ENCODE measurements at regions not wholly inside any gene's neighbourhood (a gene's known extent, or its start where the extent isn't known, plus 50 kb on each side); places are given as distances from the start of the nearest gene placed in this dataset.

DNA sequence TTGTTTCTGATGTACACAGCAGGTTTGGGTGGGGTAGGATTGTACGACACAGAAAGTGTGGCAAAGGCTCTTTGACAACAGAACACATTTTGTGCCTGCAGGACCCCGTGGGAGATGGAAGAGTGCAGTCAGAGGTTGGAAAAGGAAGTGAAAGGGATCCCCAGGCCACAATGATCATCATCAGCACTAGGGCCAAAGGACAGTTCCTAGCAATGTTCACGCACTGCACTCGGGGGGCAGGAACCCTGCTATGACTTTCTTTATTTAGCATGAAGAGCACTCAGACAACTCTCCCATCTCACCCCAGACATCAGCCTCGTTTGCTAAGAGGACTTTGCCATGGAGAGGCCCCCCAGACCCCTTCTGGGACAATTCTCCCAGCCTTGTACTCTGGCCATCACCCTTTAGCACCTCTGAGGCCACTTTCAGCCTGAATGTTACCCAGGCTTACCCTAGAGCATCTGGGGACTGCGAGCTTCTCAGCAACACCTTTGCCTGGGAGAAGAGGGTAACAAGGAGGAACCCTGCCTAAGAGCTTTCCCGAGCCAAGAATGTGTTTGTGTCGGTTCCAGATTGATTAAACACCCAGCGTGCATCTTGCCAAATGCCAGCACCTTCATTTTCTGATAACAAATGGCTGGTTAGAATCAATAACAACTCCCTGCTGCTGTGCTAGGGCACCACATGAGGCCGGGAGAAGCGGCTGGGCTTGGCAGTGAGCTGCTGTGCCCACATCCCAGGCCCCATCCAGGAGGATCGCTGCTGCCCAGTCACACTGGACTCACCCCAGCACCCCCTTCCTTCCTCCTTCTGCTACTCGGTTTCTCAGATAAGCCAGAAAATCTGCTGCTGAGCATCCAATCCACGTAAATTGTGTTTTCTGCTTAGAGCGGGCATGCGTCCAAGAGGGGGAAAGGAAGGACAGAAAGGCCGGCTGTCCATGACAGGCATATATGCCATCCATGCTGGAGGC lies 633.1 kb downstream of the AJAP1 start (continued):
- no peak for TF ChIP-seq NANOG (IDR thresholded peaks at IDR 0.05; ENCODE audit: borderline replicate concordance)

DNA sequence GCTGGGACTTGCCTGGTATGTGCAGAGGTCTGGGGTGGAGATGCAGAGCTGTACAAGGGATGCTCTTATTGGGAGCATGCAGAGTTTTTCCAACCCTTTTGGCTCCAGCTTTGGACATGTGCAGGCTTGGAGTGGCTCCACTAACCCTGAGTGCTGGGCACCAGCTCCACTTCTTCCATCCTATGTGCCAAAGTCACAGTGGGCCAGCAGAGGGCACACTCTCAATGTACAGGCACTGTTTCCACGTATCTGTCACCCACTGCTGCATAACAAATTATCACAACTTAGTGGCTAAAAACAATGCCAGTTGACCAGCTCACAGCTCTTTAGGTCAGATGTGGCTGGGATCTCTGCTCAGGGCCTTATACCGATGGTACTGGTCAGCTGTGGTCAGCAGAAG lies 631.8 kb downstream of the AJAP1 start:
- H3K36me3 ChIP-seq (ENCODE audit: insufficient read depth) = peaks cover 8% of the 10 kb centered on the region; the same call in 1 of the 2 replicates
- H3K9me2 ChIP-seq (ENCODE audit: insufficient read depth) = no peaks in the 10 kb centered on the region
- peaks cover 40% of the 10 kb centered on the region for H3K9me3 Mint-ChIP-seq
- H3F3A ChIP-seq (replicated peaks; ENCODE audit: low read depth) = no peaks in the 10 kb centered on the region
- DNase-seq (ENCODE audit: low spot score) (peak; percentile 1), ATAC-seq (no peak)
- H3K27me3 ChIP-seq (ENCODE audit: insufficient read depth) = no peaks in the 10 kb centered on the region
- H3K4me1 ChIP-seq (ENCODE audit: insufficient read depth) = no peaks in the 10 kb centered on the region
- H3K4me3 ChIP-seq = no peak overlapping the region
- H3K27me3 Mint-ChIP-seq (ENCODE audit: insufficient read depth, low read depth, poor library complexity) = peaks cover 8% of the 10 kb centered on the region
- H3K27ac ChIP-seq (ENCODE audit: low read depth) = no peak overlapping the region
- H3K27ac Mint-ChIP-seq = no peak overlapping the region
- no peaks in the 10 kb centered on the region for H4K20me1 ChIP-seq (replicated peaks; ENCODE audit: insufficient read depth)
- no peak overlapping the region for H2AFZ ChIP-seq
- no peaks in the 10 kb centered on the region for H3K79me2 ChIP-seq (replicated peaks; ENCODE audit: insufficient read depth)
- no peak overlapping the region for H3K4me2 ChIP-seq
- H3K36me3 Mint-ChIP-seq (ENCODE audit: low read depth) = peaks cover 7% of the 10 kb centered on the region
- no peak overlapping the region for H3K4me3 Mint-ChIP-seq
- no peaks in the 10 kb centered on the region; the same call in 2 of the 3 replicates for H3K4me1 Mint-ChIP-seq
- TF ChIP-seq, protein P1, sequence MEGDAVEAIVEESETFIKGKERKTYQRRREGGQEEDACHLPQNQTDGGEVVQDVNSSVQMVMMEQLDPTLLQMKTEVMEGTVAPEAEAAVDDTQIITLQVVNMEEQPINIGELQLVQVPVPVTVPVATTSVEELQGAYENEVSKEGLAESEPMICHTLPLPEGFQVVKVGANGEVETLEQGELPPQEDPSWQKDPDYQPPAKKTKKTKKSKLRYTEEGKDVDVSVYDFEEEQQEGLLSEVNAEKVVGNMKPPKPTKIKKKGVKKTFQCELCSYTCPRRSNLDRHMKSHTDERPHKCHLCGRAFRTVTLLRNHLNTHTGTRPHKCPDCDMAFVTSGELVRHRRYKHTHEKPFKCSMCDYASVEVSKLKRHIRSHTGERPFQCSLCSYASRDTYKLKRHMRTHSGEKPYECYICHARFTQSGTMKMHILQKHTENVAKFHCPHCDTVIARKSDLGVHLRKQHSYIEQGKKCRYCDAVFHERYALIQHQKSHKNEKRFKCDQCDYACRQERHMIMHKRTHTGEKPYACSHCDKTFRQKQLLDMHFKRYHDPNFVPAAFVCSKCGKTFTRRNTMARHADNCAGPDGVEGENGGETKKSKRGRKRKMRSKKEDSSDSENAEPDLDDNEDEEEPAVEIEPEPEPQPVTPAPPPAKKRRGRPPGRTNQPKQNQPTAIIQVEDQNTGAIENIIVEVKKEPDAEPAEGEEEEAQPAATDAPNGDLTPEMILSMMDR (conservative IDR thresholded peaks at IDR 0.05; ENCODE audit: low read depth in 2 of 2) = no peak
- TF ChIP-seq CREB1 (CRISPR knock-in tag; IDR thresholded peaks at IDR 0.05; ENCODE audit: low read depth) (no peak), JUNB (IDR thresholded peaks at IDR 0.05; ENCODE audit: unreplicated experiment) (no peak), STAT1 (IDR thresholded peaks at IDR 0.05; ENCODE audit: unreplicated experiment) (no peak), POLR2AphosphoS5 (IDR thresholded peaks at IDR 0.05; ENCODE audit: low read depth) (no peak), NANOG (IDR thresholded peaks at IDR 0.05; ENCODE audit: borderline replicate concordance) (no peak), ZNF331 (CRISPR knock-in tag; IDR thresholded peaks at IDR 0.05; ENCODE audit: low read depth) (no peak), EZH2phosphoT487 (IDR thresholded peaks at IDR 0.05; ENCODE audit: unreplicated experiment) (no peak), ZNF114 (CRISPR knock-in tag; IDR thresholded peaks at IDR 0.05) (no peak)
- TF ChIP-seq, protein P2, sequence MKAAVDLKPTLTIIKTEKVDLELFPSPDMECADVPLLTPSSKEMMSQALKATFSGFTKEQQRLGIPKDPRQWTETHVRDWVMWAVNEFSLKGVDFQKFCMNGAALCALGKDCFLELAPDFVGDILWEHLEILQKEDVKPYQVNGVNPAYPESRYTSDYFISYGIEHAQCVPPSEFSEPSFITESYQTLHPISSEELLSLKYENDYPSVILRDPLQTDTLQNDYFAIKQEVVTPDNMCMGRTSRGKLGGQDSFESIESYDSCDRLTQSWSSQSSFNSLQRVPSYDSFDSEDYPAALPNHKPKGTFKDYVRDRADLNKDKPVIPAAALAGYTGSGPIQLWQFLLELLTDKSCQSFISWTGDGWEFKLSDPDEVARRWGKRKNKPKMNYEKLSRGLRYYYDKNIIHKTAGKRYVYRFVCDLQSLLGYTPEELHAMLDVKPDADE (IDR thresholded peaks at IDR 0.05) = no peak
- TF ChIP-seq, protein P3, sequence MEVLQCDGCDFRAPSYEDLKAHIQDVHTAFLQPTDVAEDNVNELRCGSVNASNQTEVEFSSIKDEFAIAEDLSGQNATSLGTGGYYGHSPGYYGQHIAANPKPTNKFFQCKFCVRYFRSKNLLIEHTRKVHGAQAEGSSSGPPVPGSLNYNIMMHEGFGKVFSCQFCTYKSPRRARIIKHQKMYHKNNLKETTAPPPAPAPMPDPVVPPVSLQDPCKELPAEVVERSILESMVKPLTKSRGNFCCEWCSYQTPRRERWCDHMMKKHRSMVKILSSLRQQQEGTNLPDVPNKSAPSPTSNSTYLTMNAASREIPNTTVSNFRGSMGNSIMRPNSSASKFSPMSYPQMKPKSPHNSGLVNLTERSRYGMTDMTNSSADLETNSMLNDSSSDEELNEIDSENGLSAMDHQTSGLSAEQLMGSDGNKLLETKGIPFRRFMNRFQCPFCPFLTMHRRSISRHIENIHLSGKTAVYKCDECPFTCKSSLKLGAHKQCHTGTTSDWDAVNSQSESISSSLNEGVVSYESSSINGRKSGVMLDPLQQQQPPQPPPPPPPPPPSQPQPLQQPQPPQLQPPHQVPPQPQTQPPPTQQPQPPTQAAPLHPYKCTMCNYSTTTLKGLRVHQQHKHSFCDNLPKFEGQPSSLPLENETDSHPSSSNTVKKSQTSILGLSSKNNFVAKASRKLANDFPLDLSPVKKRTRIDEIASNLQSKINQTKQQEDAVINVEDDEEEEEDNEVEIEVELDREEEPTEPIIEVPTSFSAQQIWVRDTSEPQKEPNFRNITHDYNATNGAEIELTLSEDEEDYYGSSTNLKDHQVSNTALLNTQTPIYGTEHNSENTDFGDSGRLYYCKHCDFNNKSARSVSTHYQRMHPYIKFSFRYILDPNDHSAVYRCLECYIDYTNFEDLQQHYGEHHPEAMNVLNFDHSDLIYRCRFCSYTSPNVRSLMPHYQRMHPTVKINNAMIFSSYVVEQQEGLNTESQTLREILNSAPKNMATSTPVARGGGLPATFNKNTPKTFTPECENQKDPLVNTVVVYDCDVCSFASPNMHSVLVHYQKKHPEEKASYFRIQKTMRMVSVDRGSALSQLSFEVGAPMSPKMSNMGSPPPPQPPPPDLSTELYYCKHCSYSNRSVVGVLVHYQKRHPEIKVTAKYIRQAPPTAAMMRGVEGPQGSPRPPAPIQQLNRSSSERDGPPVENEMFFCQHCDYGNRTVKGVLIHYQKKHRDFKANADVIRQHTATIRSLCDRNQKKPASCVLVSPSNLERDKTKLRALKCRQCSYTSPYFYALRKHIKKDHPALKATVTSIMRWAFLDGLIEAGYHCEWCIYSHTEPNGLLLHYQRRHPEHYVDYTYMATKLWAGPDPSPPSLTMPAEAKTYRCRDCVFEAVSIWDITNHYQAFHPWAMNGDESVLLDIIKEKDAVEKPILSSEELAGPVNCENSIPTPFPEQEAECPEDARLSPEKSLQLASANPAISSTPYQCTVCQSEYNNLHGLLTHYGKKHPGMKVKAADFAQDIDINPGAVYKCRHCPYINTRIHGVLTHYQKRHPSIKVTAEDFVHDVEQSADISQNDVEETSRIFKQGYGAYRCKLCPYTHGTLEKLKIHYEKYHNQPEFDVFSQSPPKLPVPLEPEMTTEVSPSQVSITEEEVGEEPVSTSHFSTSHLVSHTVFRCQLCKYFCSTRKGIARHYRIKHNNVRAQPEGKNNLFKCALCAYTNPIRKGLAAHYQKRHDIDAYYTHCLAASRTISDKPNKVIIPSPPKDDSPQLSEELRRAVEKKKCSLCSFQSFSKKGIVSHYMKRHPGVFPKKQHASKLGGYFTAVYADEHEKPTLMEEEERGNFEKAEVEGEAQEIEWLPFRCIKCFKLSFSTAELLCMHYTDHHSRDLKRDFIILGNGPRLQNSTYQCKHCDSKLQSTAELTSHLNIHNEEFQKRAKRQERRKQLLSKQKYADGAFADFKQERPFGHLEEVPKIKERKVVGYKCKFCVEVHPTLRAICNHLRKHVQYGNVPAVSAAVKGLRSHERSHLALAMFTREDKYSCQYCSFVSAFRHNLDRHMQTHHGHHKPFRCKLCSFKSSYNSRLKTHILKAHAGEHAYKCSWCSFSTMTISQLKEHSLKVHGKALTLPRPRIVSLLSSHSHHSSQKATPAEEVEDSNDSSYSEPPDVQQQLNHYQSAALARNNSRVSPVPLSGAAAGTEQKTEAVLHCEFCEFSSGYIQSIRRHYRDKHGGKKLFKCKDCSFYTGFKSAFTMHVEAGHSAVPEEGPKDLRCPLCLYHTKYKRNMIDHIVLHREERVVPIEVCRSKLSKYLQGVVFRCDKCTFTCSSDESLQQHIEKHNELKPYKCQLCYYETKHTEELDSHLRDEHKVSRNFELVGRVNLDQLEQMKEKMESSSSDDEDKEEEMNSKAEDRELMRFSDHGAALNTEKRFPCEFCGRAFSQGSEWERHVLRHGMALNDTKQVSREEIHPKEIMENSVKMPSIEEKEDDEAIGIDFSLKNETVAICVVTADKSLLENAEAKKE (CRISPR knock-in tag; IDR thresholded peaks at IDR 0.05) = no peak
- TF ChIP-seq, protein P4, sequence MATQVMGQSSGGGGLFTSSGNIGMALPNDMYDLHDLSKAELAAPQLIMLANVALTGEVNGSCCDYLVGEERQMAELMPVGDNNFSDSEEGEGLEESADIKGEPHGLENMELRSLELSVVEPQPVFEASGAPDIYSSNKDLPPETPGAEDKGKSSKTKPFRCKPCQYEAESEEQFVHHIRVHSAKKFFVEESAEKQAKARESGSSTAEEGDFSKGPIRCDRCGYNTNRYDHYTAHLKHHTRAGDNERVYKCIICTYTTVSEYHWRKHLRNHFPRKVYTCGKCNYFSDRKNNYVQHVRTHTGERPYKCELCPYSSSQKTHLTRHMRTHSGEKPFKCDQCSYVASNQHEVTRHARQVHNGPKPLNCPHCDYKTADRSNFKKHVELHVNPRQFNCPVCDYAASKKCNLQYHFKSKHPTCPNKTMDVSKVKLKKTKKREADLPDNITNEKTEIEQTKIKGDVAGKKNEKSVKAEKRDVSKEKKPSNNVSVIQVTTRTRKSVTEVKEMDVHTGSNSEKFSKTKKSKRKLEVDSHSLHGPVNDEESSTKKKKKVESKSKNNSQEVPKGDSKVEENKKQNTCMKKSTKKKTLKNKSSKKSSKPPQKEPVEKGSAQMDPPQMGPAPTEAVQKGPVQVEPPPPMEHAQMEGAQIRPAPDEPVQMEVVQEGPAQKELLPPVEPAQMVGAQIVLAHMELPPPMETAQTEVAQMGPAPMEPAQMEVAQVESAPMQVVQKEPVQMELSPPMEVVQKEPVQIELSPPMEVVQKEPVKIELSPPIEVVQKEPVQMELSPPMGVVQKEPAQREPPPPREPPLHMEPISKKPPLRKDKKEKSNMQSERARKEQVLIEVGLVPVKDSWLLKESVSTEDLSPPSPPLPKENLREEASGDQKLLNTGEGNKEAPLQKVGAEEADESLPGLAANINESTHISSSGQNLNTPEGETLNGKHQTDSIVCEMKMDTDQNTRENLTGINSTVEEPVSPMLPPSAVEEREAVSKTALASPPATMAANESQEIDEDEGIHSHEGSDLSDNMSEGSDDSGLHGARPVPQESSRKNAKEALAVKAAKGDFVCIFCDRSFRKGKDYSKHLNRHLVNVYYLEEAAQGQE (IDR thresholded peaks at IDR 0.05; ENCODE audit: unreplicated experiment) = no peak
